ENCODE measurements at regions not wholly inside any gene's neighbourhood (a gene's known extent, or its start where the extent isn't known, plus 50 kb on each side); places are given as distances from the start of the nearest gene placed in this dataset.

DNA sequence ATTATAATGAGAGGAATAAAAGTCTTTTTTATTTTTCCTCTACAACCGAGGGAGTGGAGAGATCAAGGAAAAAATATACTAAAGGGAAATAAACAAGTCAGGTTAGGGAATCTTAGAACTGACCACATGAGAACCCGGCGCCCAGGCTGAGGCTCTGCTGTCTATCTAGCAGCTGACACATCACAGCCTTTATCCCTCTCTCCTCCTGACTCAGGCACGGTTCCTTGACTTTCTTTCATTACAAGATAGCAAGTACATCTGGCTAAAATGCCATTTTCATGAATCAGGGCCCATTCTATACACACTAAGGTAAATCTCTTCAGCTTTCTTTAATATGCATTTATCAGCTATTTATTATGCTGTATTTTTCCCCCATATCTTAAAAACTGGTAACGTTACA lies 296.0 kb downstream of the TMX3 start:
- TF ChIP-seq, protein P1, sequence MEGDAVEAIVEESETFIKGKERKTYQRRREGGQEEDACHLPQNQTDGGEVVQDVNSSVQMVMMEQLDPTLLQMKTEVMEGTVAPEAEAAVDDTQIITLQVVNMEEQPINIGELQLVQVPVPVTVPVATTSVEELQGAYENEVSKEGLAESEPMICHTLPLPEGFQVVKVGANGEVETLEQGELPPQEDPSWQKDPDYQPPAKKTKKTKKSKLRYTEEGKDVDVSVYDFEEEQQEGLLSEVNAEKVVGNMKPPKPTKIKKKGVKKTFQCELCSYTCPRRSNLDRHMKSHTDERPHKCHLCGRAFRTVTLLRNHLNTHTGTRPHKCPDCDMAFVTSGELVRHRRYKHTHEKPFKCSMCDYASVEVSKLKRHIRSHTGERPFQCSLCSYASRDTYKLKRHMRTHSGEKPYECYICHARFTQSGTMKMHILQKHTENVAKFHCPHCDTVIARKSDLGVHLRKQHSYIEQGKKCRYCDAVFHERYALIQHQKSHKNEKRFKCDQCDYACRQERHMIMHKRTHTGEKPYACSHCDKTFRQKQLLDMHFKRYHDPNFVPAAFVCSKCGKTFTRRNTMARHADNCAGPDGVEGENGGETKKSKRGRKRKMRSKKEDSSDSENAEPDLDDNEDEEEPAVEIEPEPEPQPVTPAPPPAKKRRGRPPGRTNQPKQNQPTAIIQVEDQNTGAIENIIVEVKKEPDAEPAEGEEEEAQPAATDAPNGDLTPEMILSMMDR (IDR thresholded peaks at IDR 0.05; ENCODE audit: low read depth, low read length, poor library complexity, severe bottlenecking) = no peak
- TF ChIP-seq EZH2phosphoT487 (IDR thresholded peaks at IDR 0.05; ENCODE audit: borderline replicate concordance, low read length) = no peak
- Histone ChIP-seq H3F3A (ENCODE audit: control insufficient read depth, insufficient read depth) (no peaks in the 10 kb centered on the region), H3K27ac (ENCODE audit: low read depth, low read length) (no peak overlapping the region), H3K9me2 (replicated peaks; ENCODE audit: control insufficient read depth, low read length) (no peaks in the 10 kb centered on the region), H3K79me2 (ENCODE audit: control insufficient read depth, low read length) (no peaks in the 10 kb centered on the region), H3K4me1 (ENCODE audit: control insufficient read depth, low read length) (no peaks in the 10 kb centered on the region), H3K4me3 (ENCODE audit: low read length) (no peak overlapping the region), H3K36me3 (ENCODE audit: control insufficient read depth, low read length) (no peaks in the 10 kb centered on the region), H3K4me2 (ENCODE audit: low read length) (no peak overlapping the region), H4K20me1 (ENCODE audit: control insufficient read depth, insufficient read depth, low read depth, low read length) (no peaks in the 10 kb centered on the region), H3K27me3 (ENCODE audit: control insufficient read depth, low read length) (no peaks in the 10 kb centered on the region), H3K9me3 (ENCODE audit: control insufficient read depth, insufficient read depth, low read length) (no peaks in the 10 kb centered on the region)

DNA sequence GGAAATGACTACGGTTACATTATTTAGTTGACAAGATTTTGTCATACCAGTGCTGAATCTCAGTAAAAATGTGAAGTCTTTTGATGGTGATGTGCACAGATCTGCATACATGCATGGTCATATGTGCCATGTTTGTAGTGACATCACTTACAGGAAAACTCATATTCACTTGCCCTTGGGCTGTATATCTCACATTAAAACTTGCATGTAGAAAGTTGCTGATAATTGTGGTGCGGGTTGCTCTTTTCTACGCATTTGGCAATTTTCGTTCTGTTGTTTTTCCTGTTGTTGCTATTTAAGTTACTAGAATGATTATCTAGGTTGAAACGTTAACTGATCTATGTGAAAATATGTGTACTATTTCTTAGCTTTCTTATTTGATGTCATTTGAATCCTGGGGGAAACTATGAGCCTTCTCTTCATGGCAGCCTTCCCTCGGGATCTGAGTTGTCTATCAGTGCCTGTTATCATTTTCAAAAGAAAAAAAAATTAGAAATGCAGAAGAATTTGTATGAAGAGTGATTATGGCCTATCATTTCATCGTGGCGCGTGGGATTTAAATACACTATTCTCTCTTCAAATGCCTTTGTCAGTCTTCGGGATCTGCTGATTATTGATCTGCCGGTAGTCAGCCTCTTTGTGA lies 296.6 kb downstream of the TMX3 start:
- Histone ChIP-seq H3K79me2 (ENCODE audit: control insufficient read depth, low read length) (no peaks in the 10 kb centered on the region), H3K4me3 (ENCODE audit: low read length) (no peak overlapping the region), H3K4me2 (ENCODE audit: low read length) (no peak overlapping the region), H3K27me3 (ENCODE audit: control insufficient read depth, low read length) (no peaks in the 10 kb centered on the region), H3K9me3 (ENCODE audit: control insufficient read depth, insufficient read depth, low read length) (no peaks in the 10 kb centered on the region), H3F3A (ENCODE audit: control insufficient read depth, insufficient read depth) (no peaks in the 10 kb centered on the region), H4K20me1 (ENCODE audit: control insufficient read depth, insufficient read depth, low read depth, low read length) (no peaks in the 10 kb centered on the region), H3K27ac (ENCODE audit: low read depth, low read length) (no peak overlapping the region), H3K9me2 (replicated peaks; ENCODE audit: control insufficient read depth, low read length) (no peaks in the 10 kb centered on the region), H3K36me3 (ENCODE audit: control insufficient read depth, low read length) (no peaks in the 10 kb centered on the region), H3K4me1 (ENCODE audit: control insufficient read depth, low read length) (no peaks in the 10 kb centered on the region)
- TF ChIP-seq, protein P1 (IDR thresholded peaks at IDR 0.05; ENCODE audit: low read depth, low read length, poor library complexity, severe bottlenecking) = no peak
- no peak for TF ChIP-seq EZH2phosphoT487 (IDR thresholded peaks at IDR 0.05; ENCODE audit: borderline replicate concordance, low read length)

DNA sequence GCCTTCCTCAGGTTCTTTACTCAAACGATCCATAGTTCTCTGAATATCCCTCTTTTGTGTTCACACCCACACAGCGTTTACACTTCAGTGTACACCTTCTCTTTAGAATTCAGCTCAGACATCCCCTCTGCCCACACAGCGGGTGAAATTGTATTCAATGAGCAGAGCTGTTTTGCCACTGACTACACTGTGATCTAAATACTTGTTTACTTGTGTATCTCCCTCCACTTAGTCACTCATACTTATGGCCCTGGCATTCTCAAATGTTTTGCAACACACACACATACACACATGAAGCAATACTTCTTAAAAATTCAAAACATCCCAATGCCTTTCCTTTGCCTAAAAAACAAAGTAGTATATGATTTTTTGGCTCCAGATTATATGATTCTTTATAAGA lies 297.1 kb downstream of the TMX3 start:
- TF ChIP-seq, protein P1 (IDR thresholded peaks at IDR 0.05; ENCODE audit: low read depth, low read length, poor library complexity, severe bottlenecking) = no peak
- TF ChIP-seq EZH2phosphoT487 (IDR thresholded peaks at IDR 0.05; ENCODE audit: borderline replicate concordance, low read length) = no peak
- Histone ChIP-seq H3K9me2 (replicated peaks; ENCODE audit: control insufficient read depth, low read length) (no peaks in the 10 kb centered on the region), H3K36me3 (ENCODE audit: control insufficient read depth, low read length) (no peaks in the 10 kb centered on the region), H3F3A (ENCODE audit: control insufficient read depth, insufficient read depth) (no peaks in the 10 kb centered on the region), H3K79me2 (ENCODE audit: control insufficient read depth, low read length) (no peaks in the 10 kb centered on the region), H3K27ac (ENCODE audit: low read depth, low read length) (no peak overlapping the region), H3K4me2 (ENCODE audit: low read length) (no peak overlapping the region), H3K4me3 (ENCODE audit: low read length) (no peak overlapping the region), H3K9me3 (ENCODE audit: control insufficient read depth, insufficient read depth, low read length) (no peaks in the 10 kb centered on the region), H3K4me1 (ENCODE audit: control insufficient read depth, low read length) (no peaks in the 10 kb centered on the region), H4K20me1 (ENCODE audit: control insufficient read depth, insufficient read depth, low read depth, low read length) (no peaks in the 10 kb centered on the region), H3K27me3 (ENCODE audit: control insufficient read depth, low read length) (no peaks in the 10 kb centered on the region)
